Lower leg skin (tissue), 4 donors: ENCODE measurements at regions not wholly inside any gene's neighbourhood (a gene's known extent, or its start where the extent isn't known, plus 50 kb on each side); places are given as distances from the start of the nearest gene placed in this dataset.

Experiments used
- DNase-seq, 2 donors: peaks; one replicate each; pipeline ENCODE4 v3.0.0-alpha.2; 2019; ENCODE audit warnings: low spot score in 2 of 2
- H3K4me3 ChIP-seq: fragments of 200-600 bp; sonication (generic); 2 replicates; pipeline ENCODE4 v1.5.1; 2017; ENCODE audit warnings: mild to moderate bottlenecking, low read depth; ENCODE audit not compliant: poor library complexity, severe bottlenecking
- CTCF ChIP-seq, 3 donors: fragments of 450-650 bp; IDR thresholded peaks; one replicate each; pipeline ENCODE4 v1.5.1; 2016; ENCODE audit warnings: antibody characterized with exemption in 3 of 3, mild to moderate bottlenecking in 3 of 3, moderate library complexity in 2 of 3
- POLR2A ChIP-seq, 2 donors: fragments of 450-650 bp; IDR thresholded peaks; one replicate each; pipeline ENCODE4 v1.6.1; 2016 to 2017; ENCODE audit warnings: antibody characterized with exemption in 2 of 2, mild to moderate bottlenecking in 1 of 2, moderate library complexity in 1 of 2
- WGBS, 2 donors: methylation state at CpG; one replicate each; pipeline ENCODE4 v1.1.5; 2018; 5-methylcytosine and 5-hydroxymethylcytosine counted together
- intact Hi-C: fragments of 100-400 bp; cut with DNase I; formaldehyde crosslinking; loops from one replicate; pipeline ENCODE4 v1.15.0; 2023; ENCODE audit warnings: low total_unique reads

GRCh38 chr10:71123023-71123422 is 89.3 kb upstream of the UNC5B start:
- no peak overlapping the region for H3K4me3 ChIP-seq
- no peak for DNase-seq
- no peak for TF ChIP-seq CTCF (IDR thresholded peaks at IDR 0.05)
- no peak for TF ChIP-seq POLR2A (IDR thresholded peaks at IDR 0.05)
- intact Hi-C loops, result no loop called here

GRCh38 chr10:71124921-71125748 is 87.2 kb upstream of the UNC5B start:
- 77 to 87% methylated on average over 13 of the region's 13 CpGs for WGBS, 2 donors
- peak in 1 of 2 donors; percentile 76 for DNase-seq
- no peak overlapping the region for H3K4me3 ChIP-seq
- intact Hi-C loops, result no loop called here
- TF ChIP-seq CTCF (IDR thresholded peaks at IDR 0.05) (no peak), POLR2A (IDR thresholded peaks at IDR 0.05) (no peak)

GRCh38 chr10:71125749-71126107 is 86.6 kb upstream of the UNC5B start:
- no peak overlapping the region for H3K4me3 ChIP-seq
- 85 to 89% methylated on average over 4 of the region's 4 CpGs for WGBS, 2 donors
- DNase-seq, result peak in 1 of 2 donors; percentile 54
- TF ChIP-seq CTCF (IDR thresholded peaks at IDR 0.05), result no peak
- no peak for TF ChIP-seq POLR2A (IDR thresholded peaks at IDR 0.05)
- intact Hi-C loops, result no loop called here

- peak in 1 of 2 donors; percentile 76 for DNase-seq
- TF ChIP-seq POLR2A (IDR thresholded peaks at IDR 0.05), result no peak
- TF ChIP-seq CTCF (IDR thresholded peaks at IDR 0.05), result no peak
- WGBS, 2 donors, result 85 to 89% methylated on average over 6 to 7 of the region's 7 CpGs
- no peak overlapping the region for H3K4me3 ChIP-seq
- intact Hi-C loops, result no loop called here
Observed at GRCh38 chr10:71126432-71126831, 85.9 kb upstream of the UNC5B start.

- intact Hi-C loops, result no loop called here
- H3K4me3 ChIP-seq, result no peak overlapping the region
- peak in 1 of 2 donors; percentile 28 for DNase-seq
- no peak for TF ChIP-seq POLR2A (IDR thresholded peaks at IDR 0.05)
- TF ChIP-seq CTCF (IDR thresholded peaks at IDR 0.05), result no peak
- WGBS, 2 donors, result 95 to 96% methylated on average over 3 to 5 of the region's 5 CpGs
Observed at GRCh38 chr10:71127104-71127503, 85.3 kb upstream of the UNC5B start.

GRCh38 chr10:71127773-71128172 is 84.6 kb upstream of the UNC5B start:
- DNase-seq, result peak in 1 of 2 donors; percentile 52

More at GRCh38 chr10:71127773-71128172, 84.6 kb upstream of the UNC5B start:
- intact Hi-C loops, result no loop called here
- TF ChIP-seq CTCF (IDR thresholded peaks at IDR 0.05), result no peak
- TF ChIP-seq POLR2A (IDR thresholded peaks at IDR 0.05), result no peak
- H3K4me3 ChIP-seq, result no peak overlapping the region
- 80 to 89% methylated on average over 3 of the region's 3 CpGs for WGBS, 2 donors
